ENCODE measurements at regions not wholly inside any gene's neighbourhood (a gene's known extent, or its start where the extent isn't known, plus 50 kb on each side); places are given as distances from the start of the nearest gene placed in this dataset.

DNA sequence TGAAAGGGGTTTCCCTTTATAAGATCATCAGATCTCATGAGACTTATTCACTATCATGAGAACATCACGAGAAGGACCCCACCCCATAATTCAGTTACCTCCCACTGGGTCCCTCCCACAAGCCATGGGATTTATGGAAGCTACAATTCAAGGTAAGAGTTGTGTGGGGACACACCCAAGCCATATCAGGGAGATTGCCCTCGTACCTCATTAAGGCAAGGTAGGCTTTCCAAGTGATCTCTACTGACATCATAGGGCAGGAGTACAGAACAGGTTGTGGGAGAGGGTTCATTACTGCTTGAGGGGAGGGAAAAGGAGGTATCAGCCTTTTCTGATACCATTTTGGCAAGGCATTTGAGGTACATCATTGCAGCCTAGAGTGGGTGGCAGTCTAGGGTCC lies 524.6 kb downstream of the PRKD1 start (continued):
- TF ChIP-seq ASH2L (IDR thresholded peaks at IDR 0.05; ENCODE audit: low read length), result no peak
- TF ChIP-seq, protein P1, sequence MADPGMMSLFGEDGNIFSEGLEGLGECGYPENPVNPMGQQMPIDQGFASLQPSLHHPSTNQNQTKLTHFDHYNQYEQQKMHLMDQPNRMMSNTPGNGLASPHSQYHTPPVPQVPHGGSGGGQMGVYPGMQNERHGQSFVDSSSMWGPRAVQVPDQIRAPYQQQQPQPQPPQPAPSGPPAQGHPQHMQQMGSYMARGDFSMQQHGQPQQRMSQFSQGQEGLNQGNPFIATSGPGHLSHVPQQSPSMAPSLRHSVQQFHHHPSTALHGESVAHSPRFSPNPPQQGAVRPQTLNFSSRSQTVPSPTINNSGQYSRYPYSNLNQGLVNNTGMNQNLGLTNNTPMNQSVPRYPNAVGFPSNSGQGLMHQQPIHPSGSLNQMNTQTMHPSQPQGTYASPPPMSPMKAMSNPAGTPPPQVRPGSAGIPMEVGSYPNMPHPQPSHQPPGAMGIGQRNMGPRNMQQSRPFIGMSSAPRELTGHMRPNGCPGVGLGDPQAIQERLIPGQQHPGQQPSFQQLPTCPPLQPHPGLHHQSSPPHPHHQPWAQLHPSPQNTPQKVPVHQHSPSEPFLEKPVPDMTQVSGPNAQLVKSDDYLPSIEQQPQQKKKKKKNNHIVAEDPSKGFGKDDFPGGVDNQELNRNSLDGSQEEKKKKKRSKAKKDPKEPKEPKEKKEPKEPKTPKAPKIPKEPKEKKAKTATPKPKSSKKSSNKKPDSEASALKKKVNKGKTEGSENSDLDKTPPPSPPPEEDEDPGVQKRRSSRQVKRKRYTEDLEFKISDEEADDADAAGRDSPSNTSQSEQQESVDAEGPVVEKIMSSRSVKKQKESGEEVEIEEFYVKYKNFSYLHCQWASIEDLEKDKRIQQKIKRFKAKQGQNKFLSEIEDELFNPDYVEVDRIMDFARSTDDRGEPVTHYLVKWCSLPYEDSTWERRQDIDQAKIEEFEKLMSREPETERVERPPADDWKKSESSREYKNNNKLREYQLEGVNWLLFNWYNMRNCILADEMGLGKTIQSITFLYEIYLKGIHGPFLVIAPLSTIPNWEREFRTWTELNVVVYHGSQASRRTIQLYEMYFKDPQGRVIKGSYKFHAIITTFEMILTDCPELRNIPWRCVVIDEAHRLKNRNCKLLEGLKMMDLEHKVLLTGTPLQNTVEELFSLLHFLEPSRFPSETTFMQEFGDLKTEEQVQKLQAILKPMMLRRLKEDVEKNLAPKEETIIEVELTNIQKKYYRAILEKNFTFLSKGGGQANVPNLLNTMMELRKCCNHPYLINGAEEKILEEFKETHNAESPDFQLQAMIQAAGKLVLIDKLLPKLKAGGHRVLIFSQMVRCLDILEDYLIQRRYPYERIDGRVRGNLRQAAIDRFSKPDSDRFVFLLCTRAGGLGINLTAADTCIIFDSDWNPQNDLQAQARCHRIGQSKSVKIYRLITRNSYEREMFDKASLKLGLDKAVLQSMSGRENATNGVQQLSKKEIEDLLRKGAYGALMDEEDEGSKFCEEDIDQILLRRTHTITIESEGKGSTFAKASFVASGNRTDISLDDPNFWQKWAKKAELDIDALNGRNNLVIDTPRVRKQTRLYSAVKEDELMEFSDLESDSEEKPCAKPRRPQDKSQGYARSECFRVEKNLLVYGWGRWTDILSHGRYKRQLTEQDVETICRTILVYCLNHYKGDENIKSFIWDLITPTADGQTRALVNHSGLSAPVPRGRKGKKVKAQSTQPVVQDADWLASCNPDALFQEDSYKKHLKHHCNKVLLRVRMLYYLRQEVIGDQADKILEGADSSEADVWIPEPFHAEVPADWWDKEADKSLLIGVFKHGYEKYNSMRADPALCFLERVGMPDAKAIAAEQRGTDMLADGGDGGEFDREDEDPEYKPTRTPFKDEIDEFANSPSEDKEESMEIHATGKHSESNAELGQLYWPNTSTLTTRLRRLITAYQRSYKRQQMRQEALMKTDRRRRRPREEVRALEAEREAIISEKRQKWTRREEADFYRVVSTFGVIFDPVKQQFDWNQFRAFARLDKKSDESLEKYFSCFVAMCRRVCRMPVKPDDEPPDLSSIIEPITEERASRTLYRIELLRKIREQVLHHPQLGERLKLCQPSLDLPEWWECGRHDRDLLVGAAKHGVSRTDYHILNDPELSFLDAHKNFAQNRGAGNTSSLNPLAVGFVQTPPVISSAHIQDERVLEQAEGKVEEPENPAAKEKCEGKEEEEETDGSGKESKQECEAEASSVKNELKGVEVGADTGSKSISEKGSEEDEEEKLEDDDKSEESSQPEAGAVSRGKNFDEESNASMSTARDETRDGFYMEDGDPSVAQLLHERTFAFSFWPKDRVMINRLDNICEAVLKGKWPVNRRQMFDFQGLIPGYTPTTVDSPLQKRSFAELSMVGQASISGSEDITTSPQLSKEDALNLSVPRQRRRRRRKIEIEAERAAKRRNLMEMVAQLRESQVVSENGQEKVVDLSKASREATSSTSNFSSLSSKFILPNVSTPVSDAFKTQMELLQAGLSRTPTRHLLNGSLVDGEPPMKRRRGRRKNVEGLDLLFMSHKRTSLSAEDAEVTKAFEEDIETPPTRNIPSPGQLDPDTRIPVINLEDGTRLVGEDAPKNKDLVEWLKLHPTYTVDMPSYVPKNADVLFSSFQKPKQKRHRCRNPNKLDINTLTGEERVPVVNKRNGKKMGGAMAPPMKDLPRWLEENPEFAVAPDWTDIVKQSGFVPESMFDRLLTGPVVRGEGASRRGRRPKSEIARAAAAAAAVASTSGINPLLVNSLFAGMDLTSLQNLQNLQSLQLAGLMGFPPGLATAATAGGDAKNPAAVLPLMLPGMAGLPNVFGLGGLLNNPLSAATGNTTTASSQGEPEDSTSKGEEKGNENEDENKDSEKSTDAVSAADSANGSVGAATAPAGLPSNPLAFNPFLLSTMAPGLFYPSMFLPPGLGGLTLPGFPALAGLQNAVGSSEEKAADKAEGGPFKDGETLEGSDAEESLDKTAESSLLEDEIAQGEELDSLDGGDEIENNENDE (IDR thresholded peaks at IDR 0.05; ENCODE audit: insufficient replicate concordance, low read length), result no peak
